GM21529 (cell line): ENCODE measurements at regions not wholly inside any gene's neighbourhood (a gene's known extent, or its start where the extent isn't known, plus 50 kb on each side); places are given as distances from the start of the nearest gene placed in this dataset.
"Not testable (repeated sequence)": the region's sequence is repeated elsewhere in the genome, so short reads cannot be mapped to it uniquely, and the experiment has no call there.

Experiments
- ATAC-seq: cut with Tn5 transposase; IDR thresholded peaks from one replicate; pipeline ENCODE4 v1.9.1; 2021; ENCODE audit not compliant: unreplicated experiment

DNA sequence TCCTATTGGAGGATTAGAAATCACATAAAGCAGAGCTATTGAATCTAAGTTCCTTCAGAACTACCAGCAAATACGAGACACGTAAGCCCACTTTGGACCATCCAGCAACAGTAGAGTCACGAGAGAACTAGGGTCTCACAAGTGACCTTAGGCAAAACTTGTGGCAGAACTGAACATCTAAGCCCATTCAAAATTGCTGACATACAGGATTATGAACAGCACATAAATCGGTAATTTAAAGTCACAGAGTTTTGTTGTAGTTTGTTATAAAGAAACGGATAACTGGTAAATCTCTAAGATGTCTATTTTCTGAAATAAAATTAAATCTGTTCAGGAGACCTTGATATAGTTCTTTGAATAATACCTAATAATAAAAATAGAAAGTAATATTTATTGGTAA, 1366.0 kb downstream of the NCAM2 start:
- ATAC-seq = no peak

DNA sequence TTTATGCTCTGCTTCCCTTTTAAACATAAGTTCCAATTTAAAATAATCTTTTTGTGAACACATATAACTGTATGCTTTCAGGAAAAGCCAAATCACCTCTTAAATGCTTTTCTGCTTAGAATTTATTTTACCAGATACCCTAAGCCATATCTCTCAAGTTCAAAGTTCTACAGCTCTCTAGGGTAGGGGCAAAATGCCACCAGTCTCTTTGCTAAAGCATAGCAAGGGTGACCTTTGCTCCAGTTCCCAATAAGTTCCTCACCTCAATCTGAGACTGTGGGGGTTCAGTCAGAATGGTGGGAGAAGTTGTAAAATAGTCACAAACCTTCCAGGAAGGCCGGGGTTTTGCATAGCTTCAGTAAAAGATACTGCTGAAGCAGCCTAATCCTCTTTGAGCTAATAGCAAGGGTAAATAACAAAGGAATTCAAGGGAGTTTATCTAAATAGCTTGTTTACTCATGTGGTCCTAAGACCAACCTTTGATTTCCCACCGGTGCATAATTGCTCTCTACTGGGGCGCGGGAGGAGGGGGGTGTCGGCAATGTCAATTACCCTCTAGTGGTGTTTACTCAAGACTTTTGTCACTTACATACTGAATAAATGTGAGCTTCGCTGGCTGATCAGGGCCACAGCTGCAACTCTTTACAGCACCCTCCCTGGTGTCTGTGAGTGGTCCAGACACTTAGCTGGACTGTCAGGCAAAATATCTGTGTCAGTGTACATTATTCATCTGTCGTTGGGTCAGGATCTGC, 1376.2 kb downstream of the NCAM2 start:
- no peak for ATAC-seq

DNA sequence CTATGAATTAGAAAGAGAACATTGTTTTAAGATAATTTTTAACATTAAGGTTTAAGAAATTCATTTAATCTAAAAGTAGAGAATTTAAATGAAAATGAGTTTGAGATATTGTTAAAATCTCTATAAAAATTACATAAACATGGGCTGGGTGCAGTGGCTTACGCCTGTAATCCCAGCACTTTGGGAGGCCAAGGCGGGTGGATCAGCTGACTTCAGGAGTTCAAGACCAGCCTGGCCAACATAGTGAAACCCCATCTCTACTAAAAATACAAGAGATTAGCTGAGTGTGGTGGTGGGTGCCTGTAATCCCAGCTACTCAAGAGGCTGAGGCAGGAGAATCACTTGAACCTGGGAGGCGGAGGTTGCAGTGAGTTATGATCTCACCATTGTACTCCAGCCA, 1379.6 kb downstream of the NCAM2 start:
- not testable (repeated sequence) for ATAC-seq

DNA sequence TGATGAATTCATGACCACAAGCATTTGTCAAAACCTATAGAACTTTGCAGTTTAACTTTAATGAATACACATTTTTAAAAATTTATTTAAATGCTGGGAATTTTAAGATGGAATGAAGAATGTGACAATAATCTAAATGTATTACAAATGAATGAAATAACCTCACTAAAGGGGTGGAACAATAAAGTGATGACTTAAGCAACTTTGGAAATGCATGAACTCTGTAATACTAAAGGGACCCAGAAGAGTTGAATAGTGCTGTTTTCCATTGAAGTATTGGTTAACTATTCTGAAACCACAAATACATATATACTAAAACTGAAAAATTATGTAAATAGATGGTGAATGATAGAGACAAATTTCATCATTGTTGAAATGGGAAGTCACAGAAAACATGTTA, 1395.1 kb downstream of the NCAM2 start:
- no peak for ATAC-seq

DNA sequence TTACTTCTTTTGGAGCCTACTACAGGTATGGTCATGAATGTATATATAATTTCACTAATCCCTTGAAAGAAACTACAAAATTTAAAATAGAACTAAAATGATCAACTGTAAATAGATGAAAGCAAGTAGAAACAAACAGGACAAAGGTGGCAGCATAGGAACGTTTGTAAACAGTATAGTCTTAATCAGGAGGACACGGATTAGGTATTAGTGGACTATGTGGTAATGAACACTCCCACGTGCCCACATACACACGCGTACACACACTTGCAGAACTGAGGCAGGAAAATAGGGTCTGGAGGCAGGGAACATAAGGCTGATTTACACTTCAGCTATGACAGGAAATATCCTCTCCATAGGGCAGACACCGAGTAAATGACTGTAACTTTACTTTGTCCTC, 1397.8 kb downstream of the NCAM2 start:
- ATAC-seq = no peak

DNA sequence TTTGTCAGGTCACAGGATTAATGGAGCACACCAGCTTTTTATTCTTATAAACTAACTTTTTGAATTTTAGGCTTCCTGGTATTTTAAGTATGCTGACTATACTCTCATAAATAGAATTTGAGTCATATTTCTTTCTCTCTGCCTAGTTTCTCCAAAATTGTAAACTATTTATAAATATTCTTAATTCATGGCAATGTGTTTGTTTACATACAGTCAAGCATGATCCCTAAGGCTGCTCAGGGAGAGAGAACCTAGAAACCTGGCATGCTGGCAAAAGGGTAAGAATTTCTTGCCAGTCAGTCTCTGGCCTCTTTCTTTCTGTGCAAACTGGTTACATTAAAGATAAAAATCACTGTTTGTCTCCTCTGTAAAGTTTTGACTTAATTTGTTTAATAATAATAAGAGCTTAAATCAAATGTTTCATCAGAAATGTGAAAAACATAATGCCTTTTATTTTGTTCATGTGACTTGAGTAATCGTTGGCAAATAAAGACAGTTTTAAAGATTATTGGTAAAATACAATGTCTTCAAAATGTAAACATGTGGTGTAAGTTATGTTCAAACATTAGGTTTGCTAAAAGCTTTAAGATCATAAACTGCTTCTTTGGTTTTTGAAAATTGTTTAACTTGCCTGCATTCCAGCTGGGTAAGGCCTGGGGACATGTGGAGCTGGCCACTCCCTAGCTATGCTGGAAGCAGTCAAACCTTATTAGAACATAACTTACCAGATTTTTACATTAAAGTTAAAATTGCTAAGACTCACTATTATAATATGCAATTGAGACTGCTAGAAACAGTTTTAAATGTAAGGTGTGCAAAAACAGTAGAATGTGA, 1401.7 kb downstream of the NCAM2 start:
- ATAC-seq = no peak

DNA sequence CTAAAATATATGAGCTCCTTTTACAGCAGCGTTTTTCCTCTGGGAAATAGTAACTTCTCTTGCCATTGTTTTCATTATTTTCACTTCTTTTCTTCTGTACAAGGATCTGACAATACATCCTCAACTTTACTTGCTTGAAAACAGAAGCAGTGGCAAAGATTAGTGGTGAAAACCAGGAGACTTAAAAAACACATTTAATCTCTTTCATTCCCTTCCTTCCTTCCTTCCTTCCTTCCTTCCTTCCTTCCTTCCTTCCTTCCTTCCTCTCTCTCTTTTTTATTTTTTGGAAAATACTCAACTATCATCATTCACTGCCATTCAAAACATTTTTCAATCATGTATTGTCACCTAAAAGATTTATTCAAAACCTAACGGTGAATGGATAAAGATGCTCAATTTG, 1411.4 kb downstream of the NCAM2 start:
- ATAC-seq = no peak

DNA sequence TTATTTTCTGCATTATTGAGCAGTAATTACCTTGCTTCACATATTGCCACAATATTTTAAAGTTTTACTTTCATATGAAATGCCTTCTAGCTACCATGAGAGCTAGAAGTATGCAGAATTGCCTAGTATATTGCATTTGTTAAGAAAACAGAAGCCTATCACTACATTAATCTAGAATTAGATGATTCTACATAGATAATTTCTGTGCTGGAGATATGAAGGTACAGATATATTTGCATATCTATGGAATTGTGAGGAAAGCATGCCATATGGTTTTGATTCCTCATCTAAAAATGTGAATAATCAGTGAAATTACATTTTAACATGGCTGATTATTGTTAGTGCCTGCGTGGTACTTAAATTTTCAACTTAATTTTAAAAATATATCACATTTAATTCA, 1418.3 kb downstream of the NCAM2 start:
- ATAC-seq = no peak

DNA sequence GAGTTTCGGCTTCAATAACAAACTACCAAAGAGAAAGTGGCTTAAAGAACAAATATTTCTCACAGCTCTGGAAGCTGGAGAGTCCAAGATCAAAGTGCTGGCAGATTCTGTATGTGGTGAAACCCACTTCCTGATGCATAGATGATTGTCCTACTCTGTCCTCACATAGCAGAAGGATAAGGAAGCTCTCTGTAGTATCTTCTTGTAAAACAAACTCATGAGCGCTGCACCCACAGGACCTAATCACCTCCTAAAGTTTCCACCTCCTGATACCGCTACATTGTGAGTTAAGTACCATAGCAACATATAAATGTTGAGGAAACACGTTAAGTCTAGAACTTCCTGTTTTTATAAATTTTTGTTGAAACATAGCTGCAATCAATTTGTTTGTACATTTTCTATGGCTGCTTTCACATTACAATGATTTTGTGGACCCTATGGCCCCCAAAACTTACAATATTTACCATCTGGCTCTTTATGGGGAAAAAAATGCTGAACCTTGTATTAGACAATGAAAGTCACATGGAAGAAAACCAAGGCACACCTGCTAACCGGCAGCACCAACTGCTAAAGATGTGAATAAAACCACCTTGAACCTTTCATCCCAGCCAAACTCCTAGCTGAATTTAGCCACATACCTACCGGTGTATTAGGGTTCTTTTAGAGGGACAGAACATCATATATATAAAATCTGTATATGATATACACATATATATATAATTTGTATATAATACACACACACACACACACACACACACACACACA, 1423.4 kb downstream of the NCAM2 start:
- ATAC-seq = no peak

DNA sequence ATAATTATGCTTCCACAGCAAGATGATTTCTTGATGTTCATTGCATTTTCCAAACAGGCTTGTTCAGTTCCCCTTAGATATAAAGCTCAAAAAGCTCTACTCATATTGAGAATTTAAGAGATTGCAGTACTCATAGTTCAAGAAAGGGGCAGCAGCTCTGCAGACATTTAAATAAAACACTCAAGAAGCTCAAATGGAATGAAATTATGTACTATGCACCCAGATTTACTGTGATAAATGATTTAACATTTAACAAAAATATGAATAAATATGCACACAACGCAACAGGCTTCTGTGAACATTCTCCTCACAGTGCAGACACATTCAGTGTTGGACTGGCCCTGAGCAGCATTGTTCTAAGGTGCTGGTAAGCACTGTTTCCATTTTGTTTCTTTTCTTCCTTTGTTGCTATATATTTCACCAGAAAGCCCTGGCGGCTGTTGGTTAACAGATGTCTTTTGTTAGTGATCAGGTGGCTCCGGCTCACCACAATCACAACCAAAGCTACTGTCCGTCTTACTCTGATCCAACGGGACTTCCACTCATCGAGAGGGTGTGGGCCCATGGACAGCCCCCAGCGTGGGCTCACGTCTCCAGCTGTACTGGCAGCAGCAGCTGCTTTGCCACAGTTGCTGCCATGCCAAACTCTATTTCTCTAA, 1440.3 kb downstream of the NCAM2 start:
- ATAC-seq = no peak

DNA sequence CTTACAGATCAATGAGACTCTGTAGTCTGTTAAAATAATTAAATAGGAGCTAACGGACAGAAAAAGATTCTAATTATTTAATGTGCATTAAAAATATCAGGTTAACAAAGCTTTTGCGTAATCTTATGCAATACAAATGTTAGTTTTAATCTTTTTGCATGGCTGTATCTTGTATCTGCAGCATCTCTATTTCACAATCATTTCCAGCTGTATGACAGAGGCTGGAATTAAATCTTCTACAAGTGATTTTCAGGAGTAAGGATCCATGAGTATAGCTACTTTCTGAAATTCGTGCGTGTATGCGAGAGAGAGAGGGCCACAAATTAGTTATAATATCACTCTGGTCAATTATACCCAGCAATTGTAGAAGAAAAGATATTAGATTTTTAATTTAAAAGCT, 1446.8 kb downstream of the NCAM2 start:
- no peak for ATAC-seq

DNA sequence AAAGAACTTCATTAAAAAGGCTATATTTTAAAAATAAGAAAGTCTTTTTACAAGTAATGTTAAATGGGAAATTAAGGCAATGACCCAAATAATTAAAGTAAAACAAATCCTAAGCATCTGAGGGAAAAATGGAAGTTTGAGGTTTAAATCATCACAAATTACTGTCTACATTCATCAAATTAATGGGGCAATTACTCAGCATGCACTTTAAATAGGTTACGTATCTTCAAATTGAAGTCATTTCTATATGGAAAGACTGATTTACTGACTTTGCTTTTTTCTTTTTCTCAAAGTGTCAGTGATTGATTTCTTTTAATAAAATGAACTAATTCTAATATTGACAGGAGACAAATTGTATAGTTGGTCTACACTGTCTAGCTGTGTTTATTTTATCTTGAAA, 1452.3 kb downstream of the NCAM2 start:
- no peak for ATAC-seq

DNA sequence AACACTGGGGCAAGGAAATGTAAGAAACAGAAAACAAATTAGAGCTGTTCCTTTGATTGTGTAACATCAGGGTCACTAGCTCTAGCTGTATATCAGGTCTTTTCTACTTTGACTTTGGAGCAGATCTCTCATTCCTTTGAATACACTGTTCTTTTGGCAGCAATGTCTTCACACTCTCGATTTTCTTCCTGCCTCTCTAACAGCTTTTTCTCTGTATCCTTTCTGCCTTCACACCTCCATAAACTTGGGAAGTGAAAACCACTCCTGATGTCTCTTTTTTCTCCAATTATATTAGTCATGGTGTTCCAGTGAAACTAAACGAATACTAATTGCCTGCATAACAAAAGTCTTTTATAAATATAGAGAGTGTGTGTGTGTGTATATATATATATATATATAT, 1458.0 kb downstream of the NCAM2 start:
- ATAC-seq = no peak

DNA sequence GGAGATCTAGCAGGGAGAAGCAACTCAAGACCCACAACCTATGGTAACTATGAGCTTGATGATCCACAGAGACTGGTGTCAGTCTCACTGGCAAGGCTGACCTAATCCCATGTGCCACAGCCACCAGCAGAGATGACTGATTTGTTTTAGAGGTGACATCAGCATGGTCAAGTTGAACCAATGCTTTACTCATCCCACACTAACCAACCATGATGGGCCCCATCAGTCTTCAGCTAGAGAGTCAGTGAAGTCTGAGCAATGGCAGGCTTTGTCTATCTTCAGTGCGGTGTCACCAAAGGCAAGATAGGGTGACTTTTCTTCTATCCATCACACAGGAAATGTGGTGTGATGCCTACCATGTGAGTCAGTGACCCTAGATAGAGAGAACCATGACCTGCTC, 1470.7 kb downstream of the NCAM2 start:
- no peak for ATAC-seq

DNA sequence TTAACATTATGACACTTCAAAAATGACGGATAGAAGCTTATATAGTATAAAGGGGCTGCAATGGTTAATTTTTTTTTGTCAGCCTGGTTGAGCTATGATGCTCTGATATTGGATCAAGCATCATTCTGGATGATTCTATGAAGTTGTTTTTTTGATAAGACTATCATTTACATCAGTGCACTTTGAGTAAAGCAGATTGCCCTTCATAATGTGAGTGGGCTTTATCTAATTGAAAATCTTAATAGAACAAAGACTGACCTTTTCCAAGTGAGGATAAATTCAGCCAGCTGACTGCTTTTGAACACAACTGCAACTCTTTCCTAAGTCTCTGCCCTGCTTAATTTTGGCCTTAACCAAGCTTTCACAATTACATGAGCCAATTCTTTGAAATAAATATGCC, 1476.2 kb downstream of the NCAM2 start:
- no peak for ATAC-seq

DNA sequence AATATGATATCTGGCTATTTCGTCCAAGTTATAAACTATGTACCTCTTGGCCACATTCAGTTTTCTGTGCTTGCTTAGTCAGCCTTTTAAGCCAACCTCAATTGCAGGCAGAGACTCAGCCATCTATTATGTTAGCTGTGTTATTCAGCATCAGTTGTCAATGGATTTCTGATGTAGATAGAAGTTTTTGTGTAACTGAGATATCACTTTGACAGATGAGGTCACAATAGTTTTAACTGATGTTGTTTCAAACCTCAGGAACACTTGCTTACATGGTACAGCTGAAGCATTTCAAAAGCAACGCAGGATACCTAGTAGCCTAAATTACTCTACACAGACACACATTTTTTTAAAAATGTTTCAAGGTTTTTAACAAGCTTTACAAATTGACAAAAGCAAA, 1478.0 kb downstream of the NCAM2 start:
- no peak for ATAC-seq

DNA sequence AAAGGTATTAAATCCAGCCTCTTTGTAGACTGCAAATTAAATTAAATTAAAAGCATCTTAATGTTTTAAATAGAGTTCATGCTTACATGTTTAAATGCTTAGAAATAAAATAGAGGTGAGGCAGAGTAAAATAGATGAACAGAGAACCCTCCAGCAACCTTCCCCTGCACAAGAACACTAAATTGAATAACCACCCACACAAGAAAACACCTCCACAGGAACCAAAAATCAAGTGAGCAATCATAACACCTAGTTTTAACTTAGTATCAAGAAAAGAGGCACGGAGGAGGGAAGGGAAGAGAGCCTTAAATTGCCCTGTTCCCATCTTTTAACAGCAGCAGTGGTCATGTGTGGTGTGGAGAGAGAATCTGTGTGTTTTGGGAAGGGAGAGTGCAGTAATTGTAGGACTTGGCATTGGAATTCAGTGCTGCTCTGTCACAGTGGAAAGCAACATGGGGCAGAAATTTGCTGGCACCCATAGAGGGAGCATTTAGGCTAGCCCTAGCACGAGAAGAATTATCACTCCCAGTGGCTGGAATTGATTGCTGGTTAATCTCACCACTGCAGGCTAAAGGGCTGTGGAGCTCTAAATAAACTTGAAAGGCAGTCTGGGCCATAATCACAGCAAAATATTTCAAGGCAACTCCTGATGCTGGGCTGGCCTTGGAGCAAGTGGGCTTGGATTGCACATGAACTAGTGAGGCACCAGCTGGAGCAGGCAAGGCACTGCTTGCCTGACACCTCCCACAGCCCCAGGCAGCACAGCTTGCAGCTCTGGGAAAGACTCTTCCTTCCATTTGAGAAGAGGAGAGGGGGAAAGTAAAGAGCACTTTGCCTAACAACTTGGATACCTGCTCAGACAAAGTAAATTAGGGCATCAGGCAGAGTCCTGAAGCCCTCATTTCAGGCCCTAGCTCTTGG, 1478.8 kb downstream of the NCAM2 start:
- no peak for ATAC-seq

DNA sequence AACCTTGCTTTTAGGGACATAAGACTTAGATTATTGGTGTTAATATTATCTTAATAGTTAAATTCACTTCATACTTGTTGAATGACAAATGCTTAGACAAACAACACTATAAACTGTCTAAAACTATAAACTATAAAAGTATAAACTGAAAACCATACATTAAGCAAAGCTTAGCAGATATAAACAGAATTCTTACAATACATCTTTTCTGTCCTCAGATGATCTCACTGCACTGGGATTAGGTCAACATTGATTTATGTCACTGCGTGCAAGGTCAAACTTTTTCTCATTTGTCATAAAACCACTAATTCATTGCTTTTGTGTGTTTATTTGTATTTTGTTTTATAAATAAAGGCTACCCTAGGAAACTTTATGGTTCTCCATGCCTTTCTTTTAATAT, 1491.8 kb downstream of the NCAM2 start:
- no peak for ATAC-seq

DNA sequence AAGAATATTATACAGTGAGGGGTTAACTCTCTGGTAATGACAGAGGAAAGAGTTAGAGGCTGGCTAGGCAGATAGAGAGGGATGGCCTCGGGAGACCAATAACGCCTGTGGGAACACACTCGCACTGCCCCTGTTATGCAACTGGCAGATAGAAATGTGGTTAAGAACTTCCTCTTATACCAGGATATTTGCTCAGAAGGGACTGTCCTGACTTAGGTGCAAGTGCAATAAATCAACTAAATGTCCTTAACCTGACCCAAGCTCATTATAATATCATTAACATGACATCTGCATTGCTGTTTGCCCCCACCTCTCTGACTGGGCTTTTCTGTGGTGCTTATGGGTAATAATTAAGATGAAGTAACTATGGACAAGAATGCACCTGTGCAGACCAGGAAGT, 1518.0 kb downstream of the NCAM2 start:
- ATAC-seq = no peak

DNA sequence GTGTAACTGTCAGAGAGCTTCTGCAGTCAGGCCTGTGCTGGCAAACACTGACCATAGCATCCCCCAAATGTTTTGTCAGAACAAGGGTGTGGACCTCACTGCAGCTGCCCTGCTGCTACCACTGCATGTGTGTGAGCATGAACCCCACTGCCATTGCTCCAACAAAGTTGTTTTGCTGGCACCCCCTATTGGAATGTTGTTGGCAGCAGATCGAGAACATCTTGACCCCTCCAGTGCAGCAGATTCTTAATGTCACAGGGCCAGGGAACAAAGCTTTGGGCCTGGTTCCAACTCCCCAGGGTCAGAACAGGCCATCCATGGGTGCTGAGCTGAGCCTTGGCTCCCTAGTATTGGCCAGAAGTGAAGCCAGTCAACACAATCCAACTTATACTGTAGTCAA, 1537.4 kb downstream of the NCAM2 start:
- no peak for ATAC-seq
